H1 (cell line): ENCODE measurements at regions not wholly inside any gene's neighbourhood (a gene's known extent, or its start where the extent isn't known, plus 50 kb on each side); places are given as distances from the start of the nearest gene placed in this dataset.

ENCODE experiments used
- CTCF ChIA-PET: fragments of 300-600 bp; sonication (Branson Sonifier 250); formaldehyde crosslinking; loops from one replicate; lab custom pipeline; 2021; ENCODE audit not compliant: partially characterized antibody; lab: Charles Lee
- POLR2A ChIA-PET: fragments of 300-600 bp; sonication (Branson Sonifier 250); formaldehyde crosslinking; loops from one replicate; lab custom pipeline; 2021; ENCODE audit warnings: inconsistent platforms; ENCODE audit not compliant: partially characterized antibody; lab: Charles Lee
- DNase-seq, 2 experiments: peaks; one replicate each; pipeline versions ENCODE4 v3.0.0 to v3.0.0-alpha.2; 2010 to 2022; ENCODE audit warnings: low spot score in 2 of 2, low read depth in 1 of 2, mixed read lengths in 1 of 2
- FAIRE-seq: peaks from 2 replicates; lab custom pipeline; 2011; peaks lifted over from hg19 to GRCh38; lab: Jason Lieb, UNC
- H2AFZ ChIP-seq: 2 replicates; pipeline ENCODE4 v1.8.1; 2012; ENCODE audit warnings: low read length, inconsistent platforms
- H2AK5ac ChIP-seq: 2 replicates; pipeline ENCODE4 v1.6.1; 2013; ENCODE audit warnings: low read depth, low read length
- H2BK120ac ChIP-seq: replicated peaks from 2 replicates; pipeline ENCODE3; 2013; ENCODE audit warnings: low read depth, low read length, inconsistent platforms
- H2BK12ac ChIP-seq: 2 replicates; pipeline ENCODE4 v1.6.1; 2013; ENCODE audit warnings: low read depth, low read length
- H2BK15ac ChIP-seq: 2 replicates; pipeline ENCODE4 v1.6.1; 2013; ENCODE audit warnings: low read length
- H2BK20ac ChIP-seq: 2 replicates; pipeline ENCODE4 v1.6.1; 2013; ENCODE audit warnings: low read length
- H2BK5ac ChIP-seq: 2 replicates; pipeline ENCODE4 v1.6.1; 2013; ENCODE audit warnings: low read depth, low read length
- H3K14ac ChIP-seq: 2 replicates; pipeline ENCODE4 v1.6.1; 2013; ENCODE audit warnings: inconsistent platforms; ENCODE audit not compliant: insufficient read length
- H3K18ac ChIP-seq: 2 replicates; pipeline ENCODE4 v1.6.1; 2013; ENCODE audit warnings: low read length; ENCODE audit errors: extremely low read depth
- H3K23ac ChIP-seq: 2 replicates; pipeline ENCODE4 v1.6.1; 2013; ENCODE audit warnings: inconsistent platforms; ENCODE audit not compliant: insufficient read length
- H3K23me2 ChIP-seq: 2 replicates; pipeline ENCODE4 v1.6.1; 2013; ENCODE audit warnings: low read depth, low read length
- H3K27ac ChIP-seq: 2 replicates; pipeline ENCODE4 v1.6.1; 2011; ENCODE audit warnings: low read depth, low read length, inconsistent platforms
- H3K27me3 ChIP-seq, 4 experiments: replicated peaks in 1 of 4; 1 replicate in 1 of 4; 2 replicates in 3 of 4; pipeline versions ENCODE4 v1.6.1 to v1.8.1; 2011 to 2013; ENCODE audit warnings: low read length in 3 of 4, mild to moderate bottlenecking in 3 of 4, inconsistent platforms in 2 of 4, mixed read lengths in 2 of 4, moderate library complexity in 1 of 4; ENCODE audit not compliant: control insufficient read depth in 3 of 4, insufficient read depth in 3 of 4; ENCODE audit errors: extremely low read depth in 1 of 4
- H3K36me3 ChIP-seq, 4 experiments: 2 replicates each; pipeline versions ENCODE4 v1.6.1 to v1.8.1; 2011 to 2013; ENCODE audit warnings: mild to moderate bottlenecking in 4 of 4, low read length in 3 of 4, moderate library complexity in 2 of 4, control low read depth in 1 of 4, inconsistent platforms in 1 of 4; ENCODE audit not compliant: insufficient read depth in 4 of 4, control insufficient read depth in 2 of 4
- H3K4ac ChIP-seq: replicated peaks from 2 replicates; pipeline ENCODE3; 2013; ENCODE audit warnings: low read length, low read depth, mixed read lengths, inconsistent platforms; ENCODE audit not compliant: insufficient read length
- H3K4me1 ChIP-seq, 4 experiments: replicated peaks in 1 of 4; 1 replicate in 1 of 4; 2 replicates in 3 of 4; pipeline versions ENCODE4 v1.6.1 to v1.8.1; 2011 to 2013; ENCODE audit warnings: low read length in 3 of 4, inconsistent platforms in 2 of 4, mixed read lengths in 1 of 4; ENCODE audit not compliant: insufficient read depth in 4 of 4, control insufficient read depth in 3 of 4
- H3K4me2 ChIP-seq, 2 experiments: 2 replicates each; pipeline versions ENCODE4 v1.6.1 to v1.8.1; 2011 to 2013; ENCODE audit warnings: low read depth in 2 of 2, low read length in 2 of 2, control low read depth in 1 of 2, inconsistent platforms in 1 of 2, mild to moderate bottlenecking in 1 of 2; ENCODE audit not compliant: insufficient read depth in 1 of 2
- H3K4me3 ChIP-seq, 4 experiments: fragments of 200-600, 300-600 bp in 1 of 4; sonication (generic), shearing (Covaris generic), sonication (Bioruptor Twin) in 1 of 4; 2 replicates each; pipeline versions ENCODE4 v1.5.1 to v1.8.1; 2011 to 2016; ENCODE audit warnings: low read length in 4 of 4, low read depth in 3 of 4, control low read depth in 2 of 4, inconsistent platforms in 2 of 4, mild to moderate bottlenecking in 2 of 4, mixed read lengths in 1 of 4, moderate library complexity in 1 of 4; ENCODE audit not compliant: insufficient read depth in 2 of 4; ENCODE audit errors: extremely low read depth in 1 of 4
- H3K56ac ChIP-seq: replicated peaks from 2 replicates; pipeline ENCODE3; 2013; ENCODE audit warnings: low read depth, mild to moderate bottlenecking, mixed read lengths, low read length, inconsistent platforms; ENCODE audit not compliant: insufficient read length
- H3K79me1 ChIP-seq: 2 replicates; pipeline ENCODE4 v1.6.1; 2013; ENCODE audit warnings: low read depth, low read length, control low read depth
- H3K79me2 ChIP-seq, 2 experiments: 2 replicates each; pipeline versions ENCODE4 v1.6.1 to v1.8.1; 2012 to 2013; ENCODE audit warnings: low read length in 2 of 2, mild to moderate bottlenecking in 2 of 2, inconsistent platforms in 1 of 2; ENCODE audit not compliant: insufficient read depth in 2 of 2, control insufficient read depth in 1 of 2
- H3K9ac ChIP-seq, 4 experiments: replicated peaks in 1 of 4; 1 replicate in 1 of 4; 2 replicates in 3 of 4; pipeline versions ENCODE4 v1.6.1 to v1.8.1; 2011 to 2013; ENCODE audit warnings: low read depth in 3 of 4, low read length in 3 of 4, control low read depth in 2 of 4, mild to moderate bottlenecking in 2 of 4, moderate library complexity in 2 of 4, inconsistent platforms in 1 of 4; ENCODE audit errors: extremely low read depth in 1 of 4
- H3K9me3 ChIP-seq, 2 experiments: 2 replicates each; pipeline versions ENCODE4 v1.6.1 to v1.8.1; 2012 to 2013; ENCODE audit warnings: mild to moderate bottlenecking in 2 of 2, moderate library complexity in 2 of 2, control low read depth in 1 of 2, inconsistent platforms in 1 of 2, low read depth in 1 of 2, low read length in 1 of 2, mixed read lengths in 1 of 2; ENCODE audit not compliant: insufficient read depth in 2 of 2
- H4K20me1 ChIP-seq, 2 experiments: replicated peaks in 1 of 2; 2 replicates each; pipeline versions ENCODE3 to v1.8.1; 2011 to 2013; ENCODE audit warnings: inconsistent platforms in 2 of 2, low read length in 2 of 2, mild to moderate bottlenecking in 1 of 2; ENCODE audit not compliant: insufficient read depth in 2 of 2, control insufficient read depth in 1 of 2
- H4K5ac ChIP-seq: 2 replicates; pipeline ENCODE4 v1.6.1; 2013; ENCODE audit warnings: low read length, low read depth, mixed read lengths, inconsistent platforms; ENCODE audit not compliant: insufficient read length
- H4K8ac ChIP-seq: 2 replicates; pipeline ENCODE4 v1.8.0; 2013; ENCODE audit warnings: mild to moderate bottlenecking, moderate library complexity, low read length, inconsistent platforms; ENCODE audit not compliant: insufficient read depth; ENCODE audit errors: extremely low read depth
- H4K91ac ChIP-seq: replicated peaks from 2 replicates; pipeline ENCODE3; 2013; ENCODE audit warnings: low read length, mixed read lengths, inconsistent platforms; ENCODE audit not compliant: insufficient read length
- CEBPB ChIP-seq: IDR thresholded peaks from 2 replicates; pipeline ENCODE4 v1.6.1; 2012; ENCODE audit warnings: low read depth, low read length
- CHD2 ChIP-seq: IDR thresholded peaks from 2 replicates; pipeline ENCODE4 v1.6.1; 2012; ENCODE audit warnings: low read length, improper control_type of control experiment
- KDM5A ChIP-seq: fragments of 200-600 bp; IDR thresholded peaks from 2 replicates; pipeline ENCODE4 v1.7.1; 2012; ENCODE audit warnings: mild to moderate bottlenecking, low read length, inconsistent platforms, mixed read lengths
- SAP30 ChIP-seq: fragments of 300-600 bp; sonication (generic); IDR thresholded peaks from 2 replicates; pipeline ENCODE4 v1.7.1; 2012; ENCODE audit warnings: low read length, moderate library complexity, mild to moderate bottlenecking, inconsistent platforms; ENCODE audit not compliant: insufficient read depth, insufficient replicate concordance
- WGBS, 2 experiments: shearing (Covaris generic) in 1 of 2; methylation state at CpG; one replicate each; pipeline versions ENCODE4 v1.1.6 to v1.1.7; 2013 to 2015; ENCODE audit warnings: low lambda C conversion rate in 2 of 2, mixed read lengths in 2 of 2, inconsistent platforms in 1 of 2, low coverage in 1 of 2, missing lambda C conversion rate in 1 of 2; ENCODE audit not compliant: insufficient replicate concordance in 2 of 2, insufficient coverage in 1 of 2, insufficient read length in 1 of 2; ENCODE audit errors: extremely low coverage in 1 of 2, missing lambda C conversion rate in 1 of 2; 5-methylcytosine and 5-hydroxymethylcytosine counted together

GRCh38 chr1:82879701-82880305, 1079.1 kb downstream of the ADGRL2 start:
- no peaks in the 10 kb centered on the region for H3K79me2 ChIP-seq
- H3K4me1 ChIP-seq = no peaks in the 10 kb centered on the region
- no peak overlapping the region for H3K27ac ChIP-seq
- H3K23ac ChIP-seq = no peak overlapping the region
- no peak overlapping the region for H3K18ac ChIP-seq
- no peak overlapping the region for H4K5ac ChIP-seq
- H2BK5ac ChIP-seq = no peak overlapping the region
- H2BK20ac ChIP-seq = no peak overlapping the region
- no peak overlapping the region for H2BK15ac ChIP-seq
- H3K23me2 ChIP-seq = no peaks in the 10 kb centered on the region
- no peak for DNase-seq
- no peaks in the 10 kb centered on the region for H3K79me1 ChIP-seq
- no peak for TF ChIP-seq CHD2
- no peak for TF ChIP-seq KDM5A
- no peak for TF ChIP-seq CEBPB
- no peak for TF ChIP-seq SAP30
- TF ChIP-seq, all 59 proteins: peak for 0
- no peaks in the 10 kb centered on the region for H4K20me1 ChIP-seq
- H3K27me3 ChIP-seq = peaks cover 0 to 1% (median 0%) of the 10 kb centered on the region in 4 experiments; a peak in 1 of 7 replicates
- no peak overlapping the region for H3K56ac ChIP-seq
- no peak overlapping the region for H3K4me3 ChIP-seq
- ChIA-PET POLR2A (no interaction called here), CTCF (no interaction called here)
- WGBS, 2 experiments = 85% methylated on average over 4 of the region's 4 CpGs; no CpG with 5 or more reads in 1 of the 2 experiments
- no peak overlapping the region for H4K8ac ChIP-seq
- no peak overlapping the region for H3K9ac ChIP-seq
- no peak overlapping the region for H2BK12ac ChIP-seq
- no peak overlapping the region for H2AK5ac ChIP-seq
- H2AFZ ChIP-seq = no peak overlapping the region
- H2BK120ac ChIP-seq = no peak overlapping the region
- H3K14ac ChIP-seq = no peak overlapping the region
- no peak overlapping the region for H3K4me2 ChIP-seq
- no peak overlapping the region for H3K4ac ChIP-seq
- H3K36me3 ChIP-seq = no peaks in the 10 kb centered on the region
- H4K91ac ChIP-seq = no peak overlapping the region
- no peak for FAIRE-seq
- no peaks in the 10 kb centered on the region for H3K9me3 ChIP-seq
